Gastroesophageal sphincter (tissue), 4 donors: ENCODE measurements at regions not wholly inside any gene's neighbourhood (a gene's known extent, or its start where the extent isn't known, plus 50 kb on each side); places are given as distances from the start of the nearest gene placed in this dataset.

Source experiments
- ATAC-seq: fragments of 150-250 bp; one replicate; pipeline ENCODE4 v1.9.1; 2016; ENCODE audit warnings: mild to moderate bottlenecking, moderate library complexity
- H3K27ac ChIP-seq, 4 donors: fragments of 200-600 bp; sonication (generic) in 3 of 4; 1 replicate in 3 of 4; 2 replicates in 1 of 4; pipeline ENCODE4 v1.5.1; 2016 to 2019
- H3K27me3 ChIP-seq: fragments of 200-600 bp; sonication (generic); one replicate; pipeline ENCODE4 v1.5.1; 2019
- H3K36me3 ChIP-seq, 2 donors: fragments of 200-600 bp; sonication (generic); one replicate each; pipeline ENCODE4 v1.5.1; 2019; ENCODE audit warnings: control low read depth in 1 of 2
- H3K4me1 ChIP-seq, 3 donors: fragments of 200-600 bp; sonication (generic); 1 replicate in 2 of 3; 2 replicates in 1 of 3; pipeline ENCODE4 v1.5.1; 2016 to 2019; ENCODE audit warnings: control low read depth in 2 of 3
- H3K4me3 ChIP-seq, 2 donors: fragments of 200-600 bp; sonication (generic); one replicate each; pipeline ENCODE4 v1.5.1; 2019; ENCODE audit warnings: mild to moderate bottlenecking in 1 of 2, moderate library complexity in 1 of 2
- H3K9me3 ChIP-seq, 3 donors: fragments of 200-600 bp; sonication (generic); one replicate each; pipeline ENCODE4 v1.5.1; 2017 to 2019; ENCODE audit warnings: control low read depth in 2 of 3
- CTCF ChIP-seq, 4 experiments: fragments of 200-600 bp in 2 of 4; fragments of 450-650 bp in 2 of 4; sonication (generic) in 1 of 4; IDR thresholded peaks; one replicate each; pipeline ENCODE4 v1.5.1; 2017 to 2019; ENCODE audit warnings: antibody characterized with exemption in 4 of 4, mild to moderate bottlenecking in 2 of 4, moderate library complexity in 2 of 4
- EP300 ChIP-seq: sonication (generic); formaldehyde crosslinking; IDR thresholded peaks from one replicate; pipeline ENCODE4 v1.6.1; 2017; ENCODE audit warnings: antibody characterized with exemption, mild to moderate bottlenecking
- POLR2A ChIP-seq, 2 donors: fragments of 450-650 bp; IDR thresholded peaks; one replicate each; pipeline ENCODE4 v1.6.1; 2017; ENCODE audit warnings: antibody characterized with exemption in 2 of 2, mild to moderate bottlenecking in 2 of 2, moderate library complexity in 1 of 2
- POLR2AphosphoS5 ChIP-seq: sonication (generic); formaldehyde crosslinking; IDR thresholded peaks from one replicate; pipeline ENCODE4 v1.6.1; 2017; ENCODE audit warnings: antibody characterized with exemption
- WGBS, 2 donors: methylation state at CpG; one replicate each; pipeline ENCODE4 v1.1.5; 2018; ENCODE audit warnings: low coverage in 1 of 2; 5-methylcytosine and 5-hydroxymethylcytosine counted together

GRCh38 chr16:11452298-11452697 lies 107.0 kb downstream of the RMI2 start:
- Histone ChIP-seq H3K27ac (peak overlapping the region in 1 of 4 donors; percentile 17), H3K27me3 (no peaks in the 10 kb centered on the region), H3K4me3 (no peak overlapping the region), H3K4me1 (peaks cover 0 to 5% (median 0%) of the 10 kb centered on the region in 3 donors), H3K9me3 (no peaks in the 10 kb centered on the region), H3K36me3 (no peaks in the 10 kb centered on the region)
- no CpG with 5 or more reads among the region's 7 CpGs for WGBS, 2 donors
- TF ChIP-seq POLR2AphosphoS5 (no peak), CTCF (IDR thresholded peaks at IDR 0.05) (no peak), EP300 (no peak), POLR2A (IDR thresholded peaks at IDR 0.05) (no peak)
- no peak for ATAC-seq

- H3K27ac ChIP-seq = peak overlapping the region in 1 of 4 donors; percentile 17
- no peaks in the 10 kb centered on the region for H3K27me3 ChIP-seq
- ATAC-seq = no peak
- H3K4me1 ChIP-seq = peaks cover 0 to 5% (median 0%) of the 10 kb centered on the region in 3 donors
- 55 to 74% methylated on average over 5 of the region's 5 CpGs for WGBS, 2 donors
- no peaks in the 10 kb centered on the region for H3K36me3 ChIP-seq
- TF ChIP-seq CTCF (IDR thresholded peaks at IDR 0.05) (no peak), EP300 (no peak), POLR2A (IDR thresholded peaks at IDR 0.05) (no peak), POLR2AphosphoS5 (no peak)
- H3K9me3 ChIP-seq = no peaks in the 10 kb centered on the region
- H3K4me3 ChIP-seq = no peak overlapping the region
These were observed 107.6 kb downstream of the RMI2 start for GRCh38 chr16:11452746-11453389.

- H3K27ac ChIP-seq = no peak overlapping the region
- no peak for ATAC-seq
- no peaks in the 10 kb centered on the region for H3K36me3 ChIP-seq
- peaks cover 0 to 5% (median 0%) of the 10 kb centered on the region in 3 donors for H3K4me1 ChIP-seq
- 100% methylated on average over 2 of the region's 10 CpGs; no CpG with 5 or more reads in 1 of the 2 donors for WGBS, 2 donors
- H3K9me3 ChIP-seq = no peaks in the 10 kb centered on the region
- no peak overlapping the region for H3K4me3 ChIP-seq
- no peaks in the 10 kb centered on the region for H3K27me3 ChIP-seq
- TF ChIP-seq POLR2AphosphoS5 (no peak), POLR2A (IDR thresholded peaks at IDR 0.05) (no peak), EP300 (no peak), CTCF (IDR thresholded peaks at IDR 0.05) (no peak)
These were observed 111.5 kb downstream of the RMI2 start for GRCh38 chr16:11456741-11457140.

GRCh38 chr16:11459722-11460121 lies 114.5 kb downstream of the RMI2 start:
- Histone ChIP-seq H3K4me1 (no peaks in the 10 kb centered on the region), H3K27ac (no peak overlapping the region), H3K27me3 (no peaks in the 10 kb centered on the region), H3K9me3 (no peaks in the 10 kb centered on the region), H3K4me3 (no peak overlapping the region), H3K36me3 (no peaks in the 10 kb centered on the region)
- WGBS, 2 donors = 85% methylated on average over 2 of the region's 8 CpGs; no CpG with 5 or more reads in 1 of the 2 donors
- TF ChIP-seq POLR2AphosphoS5 = no peak
- TF ChIP-seq EP300 = no peak
- no peak for TF ChIP-seq CTCF (IDR thresholded peaks at IDR 0.05)
- no peak for TF ChIP-seq POLR2A (IDR thresholded peaks at IDR 0.05)
- ATAC-seq = no peak
